ENCODE measurements at regions not wholly inside any gene's neighbourhood (a gene's known extent, or its start where the extent isn't known, plus 50 kb on each side); places are given as distances from the start of the nearest gene placed in this dataset.

GRCh38 chr5:71872311-71872864 is 153.3 kb downstream of the CARTPT start:
- DNase-seq, result no peak

- DNase-seq, result no peak
These were observed 154.1 kb downstream of the CARTPT start for GRCh38 chr5:71873191-71873591.

GRCh38 chr5:71874521-71874920 is 155.4 kb downstream of the CARTPT start:
- no peak for DNase-seq

GRCh38 chr5:71877511-71877910 is 158.4 kb downstream of the CARTPT start:
- no peak for DNase-seq

- no peak for DNase-seq
These were observed 161.5 kb downstream of the CARTPT start for GRCh38 chr5:71880536-71880935.

- DNase-seq, result no peak
These were observed 164.0 kb downstream of the CARTPT start for GRCh38 chr5:71882826-71883741.

- DNase-seq, result no peak
These were observed 164.6 kb downstream of the CARTPT start for GRCh38 chr5:71883742-71884103.

- no peak for DNase-seq
These were observed 165.9 kb downstream of the CARTPT start for GRCh38 chr5:71884926-71885325.

- no peak for DNase-seq
These were observed 167.3 kb downstream of the CARTPT start for GRCh38 chr5:71886406-71886805.

GRCh38 chr5:71887680-71888079 is 168.6 kb downstream of the CARTPT start:
- no peak for DNase-seq

- no peak for DNase-seq
These were observed 172.3 kb downstream of the CARTPT start for GRCh38 chr5:71891406-71891805.

- no peak for DNase-seq
These were observed 172.8 kb downstream of the CARTPT start for GRCh38 chr5:71891856-71892255.

- no peak for DNase-seq
These were observed 173.7 kb downstream of the CARTPT start for GRCh38 chr5:71892641-71893365.

GRCh38 chr5:71893451-71893850 is 174.4 kb downstream of the CARTPT start:
- DNase-seq, result no peak

- no peak for DNase-seq
These were observed 175.0 kb downstream of the CARTPT start for GRCh38 chr5:71894091-71894490.

- DNase-seq, result no peak
These were observed 176.5 kb downstream of the CARTPT start for GRCh38 chr5:71895546-71895945.

GRCh38 chr5:71899865-71900342 is 180.8 kb downstream of the CARTPT start:
- no peak for DNase-seq

- no peak for DNase-seq
These were observed 184.7 kb downstream of the CARTPT start for GRCh38 chr5:71903808-71904207.

GRCh38 chr5:71904852-71905251 is 185.8 kb downstream of the CARTPT start:
- DNase-seq, result no peak

GRCh38 chr5:71905834-71906711 is 187.0 kb downstream of the CARTPT start:
- no peak for DNase-seq

- no peak for DNase-seq
These were observed 188.0 kb downstream of the CARTPT start for GRCh38 chr5:71907001-71907588.

- no peak for DNase-seq
These were observed 188.6 kb downstream of the CARTPT start for GRCh38 chr5:71907608-71908145.

Data from stimulated activated CD4-positive, alpha-beta T cell treated with anti-CD3 and anti-CD28 coated beads, Interleukin-4, amount 100 ng/mL, for 1 hour (primary cell).